ENCODE measurements at regions not wholly inside any gene's neighbourhood (a gene's known extent, or its start where the extent isn't known, plus 50 kb on each side); places are given as distances from the start of the nearest gene placed in this dataset.

DNA sequence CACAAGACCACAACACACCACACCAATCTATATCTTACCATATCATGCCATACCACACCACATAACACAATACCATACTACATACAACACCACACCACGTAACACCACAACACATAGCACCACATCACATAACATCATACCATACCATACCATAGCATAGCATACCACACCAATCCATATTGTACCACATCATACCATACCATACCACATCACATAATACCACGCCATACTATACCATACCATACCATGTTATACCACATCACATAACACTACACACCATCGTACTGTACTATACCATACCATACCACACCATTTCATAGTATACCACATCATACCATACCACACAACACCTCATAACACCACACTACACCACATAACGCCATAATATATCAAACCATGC lies 335.2 kb upstream of the VWC2 start:
- TF ChIP-seq, protein P1, sequence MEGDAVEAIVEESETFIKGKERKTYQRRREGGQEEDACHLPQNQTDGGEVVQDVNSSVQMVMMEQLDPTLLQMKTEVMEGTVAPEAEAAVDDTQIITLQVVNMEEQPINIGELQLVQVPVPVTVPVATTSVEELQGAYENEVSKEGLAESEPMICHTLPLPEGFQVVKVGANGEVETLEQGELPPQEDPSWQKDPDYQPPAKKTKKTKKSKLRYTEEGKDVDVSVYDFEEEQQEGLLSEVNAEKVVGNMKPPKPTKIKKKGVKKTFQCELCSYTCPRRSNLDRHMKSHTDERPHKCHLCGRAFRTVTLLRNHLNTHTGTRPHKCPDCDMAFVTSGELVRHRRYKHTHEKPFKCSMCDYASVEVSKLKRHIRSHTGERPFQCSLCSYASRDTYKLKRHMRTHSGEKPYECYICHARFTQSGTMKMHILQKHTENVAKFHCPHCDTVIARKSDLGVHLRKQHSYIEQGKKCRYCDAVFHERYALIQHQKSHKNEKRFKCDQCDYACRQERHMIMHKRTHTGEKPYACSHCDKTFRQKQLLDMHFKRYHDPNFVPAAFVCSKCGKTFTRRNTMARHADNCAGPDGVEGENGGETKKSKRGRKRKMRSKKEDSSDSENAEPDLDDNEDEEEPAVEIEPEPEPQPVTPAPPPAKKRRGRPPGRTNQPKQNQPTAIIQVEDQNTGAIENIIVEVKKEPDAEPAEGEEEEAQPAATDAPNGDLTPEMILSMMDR (IDR thresholded peaks at IDR 0.05): no peak
- TF ChIP-seq POLR2A (IDR thresholded peaks at IDR 0.05): no peak
